K562 (cell line): ENCODE measurements at regions not wholly inside any gene's neighbourhood (a gene's known extent, or its start where the extent isn't known, plus 50 kb on each side); places are given as distances from the start of the nearest gene placed in this dataset.

Experiments used
- ATAC-seq: fragments of 200-7000 bp; cut with Tn5 transposase; 3 replicates; pipeline ENCODE4 v1.9.1; 2020; ENCODE audit warnings: moderate library complexity
- BruUV-seq: library from RNA; stranded (reverse); fragments of 400-500 nt; replicated peaks from 2 replicates; lab custom pipeline; 2021; lab: Mats Ljungman, UMichigan
- CTCF ChIA-PET: fragments of 300-600 bp; formaldehyde crosslinking; extraction: SDS; loops from one replicate; lab custom pipeline; 2021; ENCODE audit warnings: low intra/inter-chr PET ratio; lab: Yijun Ruan, JAX
- POLR2A ChIA-PET: fragments of 300-600, 350-650 bp; sonication (Branson Sonifier 250); formaldehyde crosslinking; extraction: SDS; loops from one replicate; lab custom pipeline; 2021; ENCODE audit warnings: antibody characterized with exemption, inconsistent platforms; lab: Yijun Ruan, JAX
- DNase-seq, 4 experiments: peaks; one replicate each; pipeline versions ENCODE4 v3.0.0 to v3.0.0-alpha.2; 2011 to 2018; ENCODE audit warnings: low spot score in 3 of 4, mixed read lengths in 3 of 4; ENCODE audit errors: extremely low read depth in 1 of 4
- FAIRE-seq: peaks from 2 replicates; lab custom pipeline; 2011; peaks lifted over from hg19 to GRCh38; lab: Jason Lieb, UNC
- H2AFZ ChIP-seq: 2 replicates; pipeline ENCODE4 v1.6.0; 2011; ENCODE audit warnings: low read depth, low read length, control low read depth, inconsistent platforms
- H3K27ac ChIP-seq: fragments of 200-600 bp; 3 replicates; pipeline ENCODE4 v1.8.0; 2011; ENCODE audit warnings: low read depth, mild to moderate bottlenecking, control low read depth, inconsistent platforms, low read length, moderate library complexity, mixed read lengths; ENCODE audit errors: extremely low read depth
- H3K27me3 ChIP-seq, 2 experiments: fragments of 300-600 bp in 1 of 2; 2 replicates in 1 of 2; 3 replicates in 1 of 2; pipeline versions ENCODE4 v1.6.0 to v1.8.0; 2011; ENCODE audit warnings: inconsistent platforms in 2 of 2, low read length in 2 of 2, mild to moderate bottlenecking in 1 of 2, mixed read lengths in 1 of 2, moderate library complexity in 1 of 2; ENCODE audit not compliant: control insufficient read depth in 2 of 2, insufficient read depth in 2 of 2
- H3K36me3 ChIP-seq: fragments of 300-600 bp; 3 replicates; pipeline ENCODE4 v1.8.0; 2011; ENCODE audit warnings: mild to moderate bottlenecking, low read length, inconsistent platforms; ENCODE audit not compliant: control insufficient read depth, insufficient read depth
- H3K4me1 ChIP-seq, 2 experiments: fragments of 200-600 bp in 1 of 2; replicated peaks in 1 of 2; 2 replicates in 1 of 2; 3 replicates in 1 of 2; pipeline versions ENCODE4 v1.5.1 to v1.8.0; 2011; ENCODE audit warnings: inconsistent platforms in 2 of 2, low read length in 2 of 2, mild to moderate bottlenecking in 1 of 2, mixed read lengths in 1 of 2, moderate library complexity in 1 of 2; ENCODE audit not compliant: control insufficient read depth in 2 of 2, insufficient read depth in 2 of 2
- H3K4me2 ChIP-seq: 2 replicates; pipeline ENCODE4 v1.6.1; 2011; ENCODE audit warnings: low read length, control low read depth, inconsistent platforms, mixed read lengths; ENCODE audit not compliant: insufficient read depth
- H3K4me3 ChIP-seq: fragments of 200-600 bp; sonication (generic), shearing (Covaris generic); 2 replicates; pipeline ENCODE4 v1.5.1; 2016; ENCODE audit warnings: control low read depth, inconsistent platforms
- H3K79me2 ChIP-seq: fragments of 200-600 bp; 3 replicates; pipeline ENCODE4 v1.8.0; 2011; ENCODE audit warnings: low read length, inconsistent platforms; ENCODE audit not compliant: control insufficient read depth, insufficient read depth
- H3K9ac ChIP-seq, 2 experiments: 2 replicates each; pipeline versions ENCODE4 v1.6.0 to v1.6.1; 2011; ENCODE audit warnings: low read depth in 2 of 2, low read length in 2 of 2, control low read depth in 1 of 2, inconsistent platforms in 1 of 2, mild to moderate bottlenecking in 1 of 2, mixed read lengths in 1 of 2; ENCODE audit not compliant: insufficient read depth in 1 of 2
- H3K9me1 ChIP-seq: one replicate; pipeline ENCODE4 v1.6.0; 2011; ENCODE audit warnings: inconsistent platforms, mild to moderate bottlenecking, low read length, moderate library complexity; ENCODE audit not compliant: control insufficient read depth, insufficient read depth
- H3K9me3 ChIP-seq: replicated peaks from 2 replicates; pipeline ENCODE4 v1.5.1; 2011; ENCODE audit warnings: low read depth, low read length, inconsistent platforms; ENCODE audit not compliant: control insufficient read depth, insufficient read depth
- H4K20me1 ChIP-seq: replicated peaks from 2 replicates; pipeline ENCODE4 v1.6.1; 2011; ENCODE audit warnings: low read length, inconsistent platforms, mixed read lengths; ENCODE audit not compliant: control insufficient read depth, insufficient read depth
- CXXC5 ChIP-seq: fragments of 250-450 bp; sonication (Bioruptor Pico); IDR thresholded peaks from 2 replicates; pipeline ENCODE4 v1.8.0; 2022; ENCODE audit warnings: inconsistent platforms, mild to moderate bottlenecking, moderate library complexity
- KHSRP ChIP-seq: fragments of 450-650 bp; IDR thresholded peaks from 2 replicates; pipeline ENCODE4 v1.6.1; 2017
- NBN ChIP-seq: fragments of 450-650 bp; IDR thresholded peaks from 2 replicates; pipeline ENCODE4 v1.6.1; 2016; ENCODE audit warnings: low read depth, mild to moderate bottlenecking
- NELFE ChIP-seq: IDR thresholded peaks from 2 replicates; pipeline ENCODE4 v1.6.1; 2011; ENCODE audit warnings: mild to moderate bottlenecking; ENCODE audit not compliant: insufficient read depth, insufficient read length
- PRMT5 ChIP-seq: sonication (generic); formaldehyde crosslinking; IDR thresholded peaks from 2 replicates; pipeline ENCODE4 v1.5.0; 2020; ENCODE audit warnings: missing genetic modification reagents
- RAD21 ChIP-seq, 2 experiments: fragments of 250-450 bp in 1 of 2; fragments of 450-650 bp in 1 of 2; sonication (Bioruptor Pico) in 1 of 2; formaldehyde crosslinking in 1 of 2; IDR thresholded peaks in 1 of 2; conservative IDR thresholded peaks in 1 of 2; 2 replicates each; pipeline versions ENCODE4 v1.4.0 to v1.8.0; 2020 to 2022; ENCODE audit warnings: mild to moderate bottlenecking in 2 of 2, moderate library complexity in 1 of 2
- TOE1 ChIP-seq, 2 experiments: fragments of 450-650 bp in 1 of 2; sonication (generic) in 1 of 2; formaldehyde crosslinking in 1 of 2; IDR thresholded peaks; 2 replicates each; pipeline versions ENCODE4 v1.7.1 to v1.8.0; 2016 to 2022; ENCODE audit warnings: borderline replicate concordance in 2 of 2, mild to moderate bottlenecking in 2 of 2, antibody characterized with exemption in 1 of 2, inconsistent platforms in 1 of 2, low read depth in 1 of 2, missing genetic modification reagents in 1 of 2, moderate library complexity in 1 of 2
- ZFP36 ChIP-seq: fragments of 150-350 bp; IDR thresholded peaks from 2 replicates; pipeline ENCODE4 v1.6.1; 2018; ENCODE audit warnings: low read length, low read depth; ENCODE audit not compliant: partially characterized antibody
- WGBS: fragments of 100-300 bp; shearing (Covaris generic); methylation state at CpG from one replicate; pipeline ENCODE4 v1.1.6; 2016; ENCODE audit warnings: low coverage, mixed read lengths; ENCODE audit not compliant: insufficient coverage; ENCODE audit errors: missing lambda C conversion rate; 5-methylcytosine and 5-hydroxymethylcytosine counted together
- in situ Hi-C: fragments of 300-500 bp; cut with MboI; formaldehyde crosslinking; loops from 4 replicates; pipeline ENCODE4 v1.15.0; 2018; ENCODE audit warnings: inconsistent platforms, mixed read lengths
- intact Hi-C: fragments of 100-400 bp; cut with micrococcal nuclease; formaldehyde crosslinking; loops from 2 replicates; pipeline ENCODE4 v1.14.2; 2022
- TF ChIP-seq, protein P1 (sequence below), 3 experiments: IDR thresholded peaks in 2 of 3; conservative IDR thresholded peaks in 1 of 3; 2 replicates each; pipeline ENCODE4 v1.5.1; 2011 to 2012; ENCODE audit warnings: low read length in 3 of 3, mild to moderate bottlenecking in 3 of 3, control low read depth in 2 of 3, improper control_type of control experiment in 1 of 3, inconsistent platforms in 1 of 3, low read depth in 1 of 3, mixed read lengths in 1 of 3, moderate library complexity in 1 of 3; ENCODE audit not compliant: insufficient read depth in 2 of 3
- TF ChIP-seq, protein P2 (sequence below): IDR thresholded peaks from 2 replicates; pipeline ENCODE4 v1.6.1; 2012; ENCODE audit warnings: low read depth, low read length, improper control_type of control experiment, borderline replicate concordance
- TF ChIP-seq, protein P3 (sequence below): fragments of 200-800 bp; sonication (Bioruptor generic); IDR thresholded peaks from 2 replicates; pipeline ENCODE4 v1.6.1; 2017; ENCODE audit warnings: missing genetic modification characterization, missing compliant biosample characterization

DNA sequence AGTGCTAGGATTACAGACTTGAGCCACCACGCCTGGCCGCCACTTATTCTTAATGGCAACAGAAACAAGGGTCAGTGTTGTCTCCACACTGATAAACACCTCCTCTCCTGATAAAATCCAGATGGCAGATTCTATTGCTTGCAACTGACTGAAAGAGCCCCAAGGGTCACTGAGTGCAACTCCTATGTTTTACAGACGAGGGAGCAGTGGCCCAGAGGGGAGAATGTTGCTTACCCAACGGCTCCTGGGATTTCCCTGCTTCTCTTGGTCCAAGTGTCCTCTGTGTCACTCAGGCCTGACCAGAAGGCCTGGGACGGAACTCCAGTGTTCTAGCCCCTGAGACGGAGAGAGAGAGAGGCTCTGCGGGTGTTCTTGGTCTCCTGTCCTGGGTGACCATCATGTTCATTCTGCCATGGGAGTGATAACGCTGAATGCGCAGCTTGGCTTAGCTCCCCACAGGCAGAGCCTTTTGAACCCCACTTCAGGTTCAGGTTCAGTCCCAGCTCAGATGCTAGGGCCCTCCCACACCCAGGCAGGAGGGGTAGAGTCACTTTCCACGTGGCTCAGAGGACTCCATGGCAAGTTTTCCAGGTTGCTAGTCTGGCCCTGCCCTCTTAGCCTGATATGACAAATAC, 77.3 kb upstream of the NLRP1 start:
- Histone ChIP-seq H3K79me2 (no peaks in the 10 kb centered on the region), H3K36me3 (no peaks in the 10 kb centered on the region), H3K4me3 (no peak overlapping the region), H4K20me1 (no peaks in the 10 kb centered on the region), H3K27ac (no peak overlapping the region), H3K4me1 (no peaks in the 10 kb centered on the region; a peak in 1 of 5 replicates), H3K4me2 (no peak overlapping the region), H3K9ac (no peak overlapping the region), H3K27me3 (peaks cover 3 to 44% of the 10 kb centered on the region in 2 experiments; a peak in 3 of 5 replicates), H3K9me1 (no peaks in the 10 kb centered on the region), H3K9me3 (no peaks in the 10 kb centered on the region), H2AFZ (no peak overlapping the region)
- in situ Hi-C loops (no loop called here), intact Hi-C loops (no loop called here)
- POLR2A ChIA-PET, result interaction anchor here (1.4 kb wide), 1 partner anchor 48 kb away, joined by 3 read pairs; no protein-coding TSS in a partner anchor
- CTCF ChIA-PET, result no interaction called here
- DNase-seq, result peak in 1 of 4 experiments; percentile 3
- TF ChIP-seq, protein P1, sequence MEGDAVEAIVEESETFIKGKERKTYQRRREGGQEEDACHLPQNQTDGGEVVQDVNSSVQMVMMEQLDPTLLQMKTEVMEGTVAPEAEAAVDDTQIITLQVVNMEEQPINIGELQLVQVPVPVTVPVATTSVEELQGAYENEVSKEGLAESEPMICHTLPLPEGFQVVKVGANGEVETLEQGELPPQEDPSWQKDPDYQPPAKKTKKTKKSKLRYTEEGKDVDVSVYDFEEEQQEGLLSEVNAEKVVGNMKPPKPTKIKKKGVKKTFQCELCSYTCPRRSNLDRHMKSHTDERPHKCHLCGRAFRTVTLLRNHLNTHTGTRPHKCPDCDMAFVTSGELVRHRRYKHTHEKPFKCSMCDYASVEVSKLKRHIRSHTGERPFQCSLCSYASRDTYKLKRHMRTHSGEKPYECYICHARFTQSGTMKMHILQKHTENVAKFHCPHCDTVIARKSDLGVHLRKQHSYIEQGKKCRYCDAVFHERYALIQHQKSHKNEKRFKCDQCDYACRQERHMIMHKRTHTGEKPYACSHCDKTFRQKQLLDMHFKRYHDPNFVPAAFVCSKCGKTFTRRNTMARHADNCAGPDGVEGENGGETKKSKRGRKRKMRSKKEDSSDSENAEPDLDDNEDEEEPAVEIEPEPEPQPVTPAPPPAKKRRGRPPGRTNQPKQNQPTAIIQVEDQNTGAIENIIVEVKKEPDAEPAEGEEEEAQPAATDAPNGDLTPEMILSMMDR (IDR thresholded peaks at IDR 0.05 in 2 of 3, conservative IDR thresholded peaks at IDR 0.05 in 1 of 3; ENCODE audit: insufficient read depth in 2 of 3, low read depth in 1 of 3, low read length in 3 of 3), result peak in 1 of 3 experiments; percentile 12; a peak in 1 of 6 replicates
- TF ChIP-seq, protein P2, sequence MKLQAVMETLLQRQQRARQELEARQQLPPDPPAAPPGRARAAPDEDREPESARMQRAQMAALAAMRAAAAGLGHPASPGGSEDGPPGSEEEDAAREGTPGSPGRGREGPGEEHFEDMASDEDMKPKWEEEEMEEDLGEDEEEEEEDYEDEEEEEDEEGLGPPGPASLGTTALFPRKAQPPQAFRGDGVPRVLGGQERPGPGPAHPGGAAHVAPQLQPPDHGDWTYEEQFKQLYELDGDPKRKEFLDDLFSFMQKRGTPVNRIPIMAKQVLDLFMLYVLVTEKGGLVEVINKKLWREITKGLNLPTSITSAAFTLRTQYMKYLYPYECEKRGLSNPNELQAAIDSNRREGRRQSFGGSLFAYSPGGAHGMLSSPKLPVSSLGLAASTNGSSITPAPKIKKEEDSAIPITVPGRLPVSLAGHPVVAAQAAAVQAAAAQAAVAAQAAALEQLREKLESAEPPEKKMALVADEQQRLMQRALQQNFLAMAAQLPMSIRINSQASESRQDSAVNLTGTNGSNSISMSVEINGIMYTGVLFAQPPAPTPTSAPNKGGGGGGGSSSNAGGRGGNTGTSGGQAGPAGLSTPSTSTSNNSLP, result no peak
- TF ChIP-seq, protein P3, sequence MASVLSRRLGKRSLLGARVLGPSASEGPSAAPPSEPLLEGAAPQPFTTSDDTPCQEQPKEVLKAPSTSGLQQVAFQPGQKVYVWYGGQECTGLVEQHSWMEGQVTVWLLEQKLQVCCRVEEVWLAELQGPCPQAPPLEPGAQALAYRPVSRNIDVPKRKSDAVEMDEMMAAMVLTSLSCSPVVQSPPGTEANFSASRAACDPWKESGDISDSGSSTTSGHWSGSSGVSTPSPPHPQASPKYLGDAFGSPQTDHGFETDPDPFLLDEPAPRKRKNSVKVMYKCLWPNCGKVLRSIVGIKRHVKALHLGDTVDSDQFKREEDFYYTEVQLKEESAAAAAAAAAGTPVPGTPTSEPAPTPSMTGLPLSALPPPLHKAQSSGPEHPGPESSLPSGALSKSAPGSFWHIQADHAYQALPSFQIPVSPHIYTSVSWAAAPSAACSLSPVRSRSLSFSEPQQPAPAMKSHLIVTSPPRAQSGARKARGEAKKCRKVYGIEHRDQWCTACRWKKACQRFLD (CRISPR knock-in tag), result no peak
- TF ChIP-seq TOE1 (IDR thresholded peaks at IDR 0.05; ENCODE audit: borderline replicate concordance), result no peak
- no peak for TF ChIP-seq TOE1 (CRISPR knock-in tag; IDR thresholded peaks at IDR 0.05; ENCODE audit: borderline replicate concordance, low read depth)
- TF ChIP-seq ZFP36, result no peak
- TF ChIP-seq NELFE, result no peak
- 0 out of 4 replicates have a peak, but pooled peaks of 1 of the 2 experiments have one; percentile 4 for TF ChIP-seq RAD21 (CRISPR knock-in tag; conservative IDR thresholded peaks at IDR 0.05 in 1 of 2, IDR thresholded peaks at IDR 0.05 in 1 of 2)
- TF ChIP-seq PRMT5, result no peak
- TF ChIP-seq NBN, result no peak
- no peak for TF ChIP-seq KHSRP
- TF ChIP-seq CXXC5 (CRISPR knock-in tag), result no peak
- ATAC-seq, result peak; percentile 35; the same call in 1 of the 3 replicates
- no TSS peak for BruUV-seq
- 15% methylated on average over 4 of the region's 10 CpGs for WGBS
- no peak for FAIRE-seq
